ENCODE measurements at regions not wholly inside any gene's neighbourhood (a gene's known extent, or its start where the extent isn't known, plus 50 kb on each side); places are given as distances from the start of the nearest gene placed in this dataset.
A peak's percentile ranks its signal among the peaks of the same experiment; 100 is the strongest.

DNA sequence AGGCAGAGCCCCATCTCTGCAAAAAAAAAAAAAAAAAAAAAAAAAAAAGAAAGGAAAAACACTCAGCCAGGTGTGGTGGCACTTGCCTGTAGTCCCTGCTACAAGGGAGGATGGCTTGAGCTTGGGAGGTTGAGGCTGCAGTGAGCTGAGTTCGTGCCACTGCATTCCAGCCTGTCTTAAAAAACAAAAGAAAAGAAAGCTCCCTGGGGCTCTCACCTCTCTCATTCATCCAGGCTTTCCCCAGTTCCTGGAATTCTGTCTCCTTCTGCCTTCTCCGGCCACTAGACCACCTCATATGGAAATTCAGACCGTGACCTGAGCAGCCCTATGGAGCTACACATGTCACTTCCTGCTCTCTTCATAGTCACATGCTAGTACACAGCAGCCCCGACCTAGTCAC is 101.1 kb upstream of the TAB2 start:
- DNase-seq (ENCODE audit: low spot score): no peak

DNA sequence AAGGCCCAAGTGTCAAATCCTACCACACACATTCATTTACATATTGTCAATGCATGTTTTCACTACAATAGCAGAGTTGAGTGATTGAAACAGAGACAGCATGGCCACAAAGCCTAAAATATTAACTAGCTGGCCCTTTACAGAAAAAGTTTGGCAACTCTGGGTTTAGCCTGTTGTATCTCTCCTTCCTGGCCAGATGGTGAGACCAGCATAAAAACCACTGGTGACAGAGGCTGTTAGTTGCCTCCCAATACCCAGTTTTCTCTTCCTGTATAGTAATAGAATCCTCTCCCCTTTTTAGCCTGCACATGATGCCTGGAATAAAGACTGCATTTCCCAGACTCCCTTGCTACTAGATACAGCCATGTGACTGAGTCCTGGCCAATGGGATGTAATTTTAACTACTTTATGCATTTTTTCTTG is 100.0 kb upstream of the TAB2 start:
- DNase-seq (ENCODE audit: low spot score): no peak

DNA sequence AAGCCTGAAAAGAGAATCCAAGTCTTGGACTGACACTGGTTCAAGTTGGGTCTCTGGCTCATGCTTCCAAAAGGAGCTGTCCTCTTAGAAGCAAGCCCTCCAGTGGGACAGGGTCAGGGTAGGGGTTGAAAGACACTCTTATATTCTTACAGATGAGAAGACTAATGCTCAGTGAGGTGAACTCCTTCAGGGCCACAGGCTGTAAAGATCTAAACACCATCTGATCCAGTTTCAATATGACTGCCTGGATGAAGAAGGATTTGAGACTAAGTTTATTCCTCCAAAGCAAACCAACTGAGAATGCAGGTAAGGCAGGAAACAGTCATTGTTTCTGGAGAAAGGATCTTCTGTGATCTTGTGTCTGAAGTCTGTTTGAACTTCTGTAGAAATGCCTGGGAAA is 99.0 kb upstream of the TAB2 start:
- no peak for DNase-seq (ENCODE audit: low spot score)

DNA sequence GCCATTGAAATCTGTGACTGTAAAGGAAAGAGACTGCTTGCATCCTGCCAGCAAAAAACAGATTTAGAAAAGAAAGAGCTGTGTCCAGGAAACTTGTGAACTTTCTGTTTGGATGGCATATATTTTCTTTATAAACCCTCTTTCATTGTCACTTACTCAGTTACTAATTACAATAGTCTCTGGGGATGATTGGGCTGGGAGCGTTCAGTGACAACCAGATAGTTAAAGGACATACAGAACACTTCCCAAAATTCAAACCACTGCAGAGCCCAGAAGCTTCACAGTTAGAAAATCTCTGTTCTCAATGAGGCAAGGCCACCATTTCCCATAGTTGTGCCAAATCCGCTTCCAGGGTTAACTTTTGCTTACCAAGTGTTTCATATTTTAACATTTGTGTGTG is 98.6 kb upstream of the TAB2 start:
- no peak for DNase-seq (ENCODE audit: low spot score)

DNA sequence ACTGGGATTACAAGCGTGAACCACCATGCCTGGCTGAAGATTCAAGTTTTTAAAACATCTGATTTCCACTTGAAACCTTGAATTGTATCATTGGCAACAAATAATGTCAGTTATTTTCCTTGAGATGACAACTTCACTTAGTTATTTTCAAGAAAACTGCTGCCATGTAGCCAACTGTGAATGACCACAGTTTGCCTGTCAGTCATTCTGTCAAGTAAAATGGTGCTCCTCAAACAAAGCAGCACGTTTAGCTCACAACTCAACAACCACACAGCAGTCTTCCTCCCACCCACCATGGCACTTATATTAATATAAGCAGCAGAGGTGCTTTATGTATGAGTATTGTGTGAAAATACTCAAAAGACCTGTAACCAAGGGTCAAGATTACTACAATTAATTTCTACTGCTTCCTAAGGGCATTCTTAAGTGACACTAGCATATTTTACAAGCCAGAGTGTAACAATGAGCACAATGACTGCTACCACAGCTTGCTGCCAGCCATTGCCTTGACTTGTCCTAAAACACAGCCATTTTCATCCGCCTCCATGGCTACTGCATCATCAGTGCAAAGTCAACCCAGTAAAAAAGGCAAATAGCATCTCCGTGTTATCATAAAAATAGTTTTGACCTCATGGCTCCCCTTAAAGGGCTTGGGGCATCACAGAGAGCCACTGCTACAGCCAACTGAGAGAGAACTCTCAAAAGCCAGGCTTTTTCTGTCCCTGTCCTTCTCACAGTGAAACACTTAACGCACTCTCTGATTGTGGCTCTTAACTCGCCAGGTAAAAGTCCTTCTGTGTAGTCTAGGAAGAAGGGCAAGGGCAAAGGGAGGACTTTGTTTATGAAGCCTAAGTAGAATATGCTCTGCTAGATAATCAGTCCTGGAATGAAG is 96.4 kb upstream of the TAB2 start:
- no peak for DNase-seq (ENCODE audit: low spot score)

DNA sequence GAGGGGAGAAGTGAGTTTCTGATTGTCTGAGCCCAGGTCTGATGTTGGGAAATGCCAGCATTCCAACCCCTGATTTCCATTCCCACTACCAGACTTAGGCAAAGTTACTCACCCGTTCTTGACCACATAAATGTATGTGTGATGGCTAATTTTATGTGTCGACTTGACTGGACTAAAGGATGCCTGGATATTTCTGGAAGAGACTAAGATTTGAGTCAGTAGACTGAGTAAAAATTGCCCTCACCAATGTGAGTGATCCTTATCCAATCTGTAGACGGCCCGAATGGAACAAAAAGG is 95.8 kb upstream of the TAB2 start:
- DNase-seq (ENCODE audit: low spot score): no peak

DNA sequence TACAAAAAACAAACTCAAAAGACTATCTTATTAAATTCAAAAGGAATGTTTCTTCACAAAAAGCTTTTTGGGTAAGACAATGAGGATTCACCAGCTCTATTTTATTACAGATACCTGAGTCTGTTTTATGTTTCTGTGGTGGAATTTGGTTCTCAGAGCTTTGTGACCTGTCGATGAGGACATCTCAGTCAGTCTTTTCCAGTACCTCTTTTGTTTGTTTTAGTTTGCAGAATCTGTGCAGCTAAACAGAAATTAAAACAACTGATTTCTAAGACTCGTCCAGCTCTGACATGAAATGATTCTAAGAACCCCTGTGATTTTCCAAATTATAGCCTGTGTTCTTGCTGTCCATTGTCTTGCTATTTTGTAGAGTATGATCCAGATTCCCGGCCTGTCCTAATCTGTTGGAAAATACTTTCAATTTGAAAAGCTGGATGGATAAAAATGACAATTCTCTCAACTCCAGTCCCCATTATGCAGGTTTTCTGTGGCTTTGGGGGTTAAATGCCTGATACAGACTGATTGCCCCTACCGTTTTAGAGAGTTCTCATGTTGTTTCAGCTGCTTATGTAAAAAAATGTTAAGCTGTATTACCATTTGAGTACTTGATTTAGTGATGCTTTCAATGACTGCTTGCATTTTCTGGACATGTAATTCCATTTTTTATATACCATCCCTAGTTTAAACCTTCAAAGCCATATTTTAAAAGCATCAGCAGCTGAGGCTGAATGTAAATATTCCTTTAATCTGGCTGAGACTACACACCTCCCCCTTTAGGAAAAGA is 94.2 kb upstream of the TAB2 start:
- no peak for DNase-seq (ENCODE audit: low spot score)

DNA sequence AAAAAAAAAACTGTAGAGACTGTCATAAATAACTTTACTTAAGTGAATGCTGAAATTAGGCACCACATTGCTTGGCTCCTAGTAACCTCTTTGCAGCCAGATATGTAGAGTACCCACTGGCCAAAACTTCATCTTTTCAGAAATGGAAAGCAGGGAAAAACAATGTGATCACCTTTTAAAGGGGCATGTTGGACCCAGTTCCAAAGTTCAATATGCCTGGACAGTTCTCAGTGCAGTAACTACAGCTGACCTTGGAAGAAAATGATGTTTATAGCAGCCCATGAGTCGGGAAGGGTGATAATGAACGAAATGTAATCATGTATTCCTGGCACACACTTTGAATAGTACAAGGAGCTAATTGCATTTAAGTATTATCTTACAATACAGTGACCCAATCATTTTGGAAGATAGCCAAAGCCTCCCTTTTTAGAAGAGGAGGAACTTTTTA is 93.6 kb upstream of the TAB2 start:
- no peak for DNase-seq (ENCODE audit: low spot score)

DNA sequence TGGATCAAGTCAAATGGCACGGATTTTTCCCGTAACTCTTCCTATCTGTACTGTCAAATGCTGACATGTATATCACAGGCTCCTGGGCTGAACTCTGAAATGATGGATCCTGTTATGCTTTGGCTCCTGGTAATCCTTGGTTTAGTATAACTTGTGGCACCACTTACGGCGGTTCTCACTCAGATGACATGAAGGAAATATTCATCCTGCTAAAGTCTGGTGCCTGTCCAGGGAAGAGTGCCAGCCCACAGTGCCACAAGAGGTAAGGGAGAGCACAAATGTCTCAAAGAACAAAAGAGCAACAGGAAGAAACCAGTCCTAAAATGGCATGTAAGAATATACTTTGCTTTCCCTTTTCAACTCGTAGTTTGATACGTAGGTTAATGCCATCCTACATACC is 93.1 kb upstream of the TAB2 start:
- no peak for DNase-seq (ENCODE audit: low spot score)

DNA sequence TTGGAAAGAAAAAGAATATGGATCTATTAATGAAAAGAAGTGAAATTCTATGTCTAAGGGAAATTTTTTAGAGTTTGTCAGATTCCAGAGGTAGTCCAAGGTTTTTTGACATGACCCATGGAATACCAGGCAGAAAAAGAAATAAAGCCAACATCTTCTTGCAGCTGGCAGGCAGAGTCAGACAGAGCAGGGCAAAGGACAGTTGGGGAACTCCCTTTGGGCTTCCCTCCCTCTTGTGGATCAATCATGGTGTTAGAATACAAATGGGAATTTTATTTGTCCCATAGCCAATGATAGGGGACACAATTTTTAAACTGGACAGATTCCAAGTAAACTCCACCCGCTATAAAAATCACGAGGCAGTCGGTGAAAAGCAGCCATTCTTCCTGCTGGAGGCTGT is 92.1 kb upstream of the TAB2 start:
- no peak for DNase-seq (ENCODE audit: low spot score)

DNA sequence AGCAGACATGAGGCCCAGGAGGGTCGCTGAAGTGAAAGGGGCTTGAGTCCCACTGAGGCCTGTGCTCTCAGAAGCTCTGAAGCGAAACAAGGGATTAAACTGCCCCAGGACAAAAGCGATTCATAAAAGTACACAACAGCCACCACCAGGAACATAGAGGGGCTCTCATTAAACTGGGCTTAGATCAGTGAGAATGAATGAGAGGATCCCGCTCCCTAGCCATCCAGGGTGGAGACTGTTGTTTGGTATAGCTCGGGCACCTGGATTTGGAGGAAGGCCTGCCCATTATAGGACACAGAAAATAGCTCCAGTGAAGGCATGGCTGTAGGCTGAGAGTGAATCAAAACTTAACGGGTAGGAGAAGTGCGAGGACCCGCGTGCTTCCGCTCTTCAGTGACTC is 91.6 kb upstream of the TAB2 start:
- DNase-seq (ENCODE audit: low spot score): no peak

DNA sequence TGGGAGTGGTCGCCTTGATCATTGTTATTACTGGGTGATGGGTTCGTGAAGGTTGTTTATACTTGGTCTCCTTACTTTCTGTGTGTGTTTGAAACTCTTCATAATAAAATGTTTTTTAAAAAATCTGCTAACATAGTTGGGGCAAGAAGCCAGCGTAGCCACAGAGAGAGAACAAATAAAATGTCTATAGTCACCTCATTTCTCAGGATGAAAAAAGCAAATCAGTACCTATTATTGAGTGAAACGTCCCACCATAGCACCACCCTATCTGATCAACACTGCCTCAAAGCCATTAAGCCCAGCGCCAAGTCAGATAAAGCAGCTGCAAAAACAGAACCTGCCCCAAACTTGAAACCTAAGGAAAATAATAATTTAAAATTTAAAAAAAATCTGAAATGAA is 89.7 kb upstream of the TAB2 start:
- DNase-seq (ENCODE audit: low spot score): no peak

DNA sequence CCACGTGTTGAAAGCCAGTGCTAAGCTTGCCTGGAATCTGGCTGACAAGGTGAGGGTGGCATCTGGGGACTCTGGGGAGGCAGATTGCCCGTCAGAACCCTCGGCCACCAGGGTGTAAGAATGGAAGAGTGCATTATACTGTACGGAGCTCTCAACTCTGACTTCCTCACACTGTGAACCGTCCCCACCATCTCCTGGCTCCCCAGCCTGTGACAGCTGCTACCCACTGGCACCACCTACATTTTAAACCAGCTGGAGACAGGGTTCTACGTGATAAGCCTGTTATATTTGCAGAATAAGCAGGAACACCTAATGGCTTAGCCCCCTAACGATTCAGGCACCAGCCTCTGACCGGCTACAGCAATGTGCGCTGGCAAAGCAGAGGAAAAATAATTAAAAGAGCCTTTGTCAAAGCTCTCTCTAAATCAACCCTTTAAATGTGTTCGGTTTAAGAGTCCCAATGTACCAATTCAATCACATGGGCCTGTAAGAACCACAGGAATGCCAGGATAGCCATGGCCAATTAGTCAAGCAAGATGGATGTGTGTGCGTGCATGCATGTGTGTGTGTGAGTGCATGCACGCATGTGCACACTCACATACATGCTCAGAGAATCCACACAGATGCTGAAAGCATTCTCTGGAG is 89.1 kb upstream of the TAB2 start:
- DNase-seq (ENCODE audit: low spot score): no peak

DNA sequence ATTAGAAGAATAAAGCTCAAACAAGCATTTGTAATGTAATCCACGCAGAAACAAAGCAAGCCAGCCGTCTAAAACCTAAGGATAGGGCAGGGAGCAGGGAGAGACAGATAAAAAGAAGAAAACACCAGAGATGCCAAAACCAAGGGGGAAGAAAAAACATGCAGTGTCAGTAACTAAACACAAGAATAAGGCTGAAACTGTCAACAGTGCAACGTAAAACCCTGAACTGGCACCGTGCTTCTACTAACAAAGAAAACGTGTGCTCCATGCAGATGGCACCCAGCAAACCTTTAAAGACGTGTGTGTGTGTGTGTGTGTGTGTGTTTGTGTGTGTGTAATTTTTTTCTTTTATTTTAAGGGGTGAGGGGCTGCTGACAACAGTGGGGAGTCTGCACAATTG is 88.4 kb upstream of the TAB2 start:
- no peak for DNase-seq (ENCODE audit: low spot score)

DNA sequence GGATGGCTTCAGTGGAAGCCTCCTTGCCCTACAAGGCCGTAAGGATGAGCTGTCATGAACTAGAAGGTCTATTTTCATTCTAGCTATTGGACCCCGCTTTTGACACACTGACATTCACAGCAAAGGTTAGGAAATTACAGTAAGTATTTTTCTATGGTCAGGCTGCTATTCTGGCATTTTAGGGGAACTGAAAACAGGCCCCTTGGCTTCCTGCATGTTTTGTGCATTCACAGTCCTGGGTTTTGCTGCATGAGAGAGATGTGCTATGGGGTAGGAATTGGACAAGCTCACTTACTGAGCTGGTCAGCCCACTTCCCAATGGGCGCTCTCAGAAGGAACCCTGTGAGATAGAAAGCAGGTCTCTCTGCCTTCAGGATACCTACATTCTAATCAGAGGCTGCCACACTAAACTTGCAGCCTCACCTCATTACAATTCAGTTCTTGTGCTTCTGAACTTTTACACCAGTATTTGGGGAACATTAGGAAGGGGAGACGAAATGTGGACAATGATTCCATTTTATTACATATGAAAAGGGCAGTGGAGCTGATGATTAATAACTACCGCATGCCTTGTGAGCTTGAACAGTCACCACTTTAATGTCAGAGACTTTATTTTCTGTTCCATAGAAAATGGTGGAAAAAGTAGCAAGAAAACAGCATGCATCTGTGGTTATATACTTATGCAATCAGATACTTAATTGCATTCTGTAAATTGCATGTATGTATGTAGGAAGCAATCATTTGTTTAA is 86.6 kb upstream of the TAB2 start:
- DNase-seq (ENCODE audit: low spot score): no peak

DNA sequence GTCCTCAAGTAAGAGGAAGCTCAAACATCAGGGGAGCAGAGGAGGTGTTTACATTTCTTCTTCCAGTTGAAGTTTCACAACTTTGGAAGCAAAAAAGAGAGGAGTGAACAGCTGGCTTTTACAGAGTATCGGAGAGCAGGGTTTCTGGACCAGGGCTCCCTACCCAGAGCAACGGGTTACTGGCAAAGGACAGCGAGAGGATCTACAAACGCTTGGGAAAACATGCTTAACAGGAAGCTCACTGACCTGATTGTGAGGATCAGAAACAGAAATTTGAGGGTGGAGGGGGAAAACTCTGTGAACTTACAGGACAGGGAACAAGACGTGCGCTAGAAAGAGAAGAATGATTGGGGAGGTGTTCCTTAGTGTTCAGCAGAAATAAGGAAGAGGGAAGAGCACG is 85.7 kb upstream of the TAB2 start:
- no peak for DNase-seq (ENCODE audit: low spot score)

DNA sequence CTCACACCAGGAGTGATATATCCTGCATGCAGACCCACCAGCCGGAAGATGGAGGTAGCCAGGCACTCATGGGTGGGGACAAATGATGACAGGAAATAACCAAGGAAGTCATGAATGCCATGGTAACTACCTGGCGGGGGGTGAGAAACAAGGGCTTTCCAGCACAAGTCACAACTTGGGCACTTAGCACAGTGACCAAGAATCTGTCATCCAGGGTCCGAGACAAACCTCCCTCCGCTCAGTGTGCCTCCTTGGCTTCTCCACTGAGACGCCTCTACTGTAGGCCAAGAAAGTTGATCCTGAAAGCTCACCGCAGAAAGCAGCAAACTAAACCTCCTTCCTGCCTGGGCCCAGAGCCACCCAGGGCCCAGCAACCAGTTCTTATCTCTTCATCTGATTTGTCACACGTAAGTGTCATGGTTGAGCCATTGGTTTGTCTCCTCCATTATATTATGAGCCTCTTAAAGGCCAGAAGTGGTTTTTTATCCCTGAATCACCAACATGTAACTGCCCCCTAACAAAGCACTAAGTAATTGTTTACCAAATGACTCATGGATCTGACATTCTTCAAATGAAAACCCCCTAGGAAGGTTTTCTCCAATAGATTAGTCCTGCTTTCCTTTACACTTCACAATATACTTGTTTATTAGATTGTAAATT is 84.3 kb upstream of the TAB2 start:
- peak; percentile 96 for DNase-seq (ENCODE audit: low spot score)

DNA sequence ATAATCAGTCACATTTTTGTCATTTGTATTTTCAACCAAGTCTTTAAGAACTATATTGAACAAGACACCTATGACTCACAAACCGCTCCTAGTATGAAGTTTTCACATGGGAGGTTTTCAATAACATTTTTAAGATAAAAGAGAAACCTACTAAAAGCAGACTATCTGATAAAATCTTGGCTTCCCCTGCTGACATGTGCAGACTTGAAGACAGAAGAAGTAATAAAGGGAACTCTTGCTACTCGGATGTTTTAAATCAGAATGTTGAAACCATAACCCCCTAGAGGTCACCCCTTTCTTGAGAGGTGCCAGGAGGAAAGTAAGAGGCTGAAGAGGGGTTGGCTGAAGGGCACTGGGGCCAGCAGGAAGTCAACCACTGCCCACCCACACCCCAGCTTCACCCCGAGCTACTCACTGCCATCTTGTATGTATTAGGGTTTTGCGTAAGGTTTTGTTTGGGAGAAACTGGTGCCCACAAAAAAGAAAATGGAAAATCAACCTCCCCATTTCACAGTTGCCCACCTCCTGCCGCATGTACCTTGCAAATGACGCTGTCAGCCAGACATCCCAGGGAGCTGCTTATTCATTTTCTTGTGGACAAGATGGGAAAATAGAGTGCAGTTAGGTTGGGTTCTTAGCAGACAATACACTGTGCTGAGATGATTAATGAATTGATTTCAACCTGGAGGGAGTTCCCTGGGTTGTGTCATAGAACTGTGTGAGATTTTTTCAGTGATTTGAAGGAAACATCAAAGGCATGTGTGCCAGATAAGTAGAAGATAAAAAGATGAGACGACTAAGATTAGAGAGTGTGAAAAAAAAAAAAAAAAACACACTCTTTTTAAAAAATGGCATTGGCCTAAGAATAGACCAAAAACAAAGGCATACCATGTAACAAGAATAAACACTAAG is 83.2 kb upstream of the TAB2 start:
- peak; percentile 22 for DNase-seq (ENCODE audit: low spot score)

DNA sequence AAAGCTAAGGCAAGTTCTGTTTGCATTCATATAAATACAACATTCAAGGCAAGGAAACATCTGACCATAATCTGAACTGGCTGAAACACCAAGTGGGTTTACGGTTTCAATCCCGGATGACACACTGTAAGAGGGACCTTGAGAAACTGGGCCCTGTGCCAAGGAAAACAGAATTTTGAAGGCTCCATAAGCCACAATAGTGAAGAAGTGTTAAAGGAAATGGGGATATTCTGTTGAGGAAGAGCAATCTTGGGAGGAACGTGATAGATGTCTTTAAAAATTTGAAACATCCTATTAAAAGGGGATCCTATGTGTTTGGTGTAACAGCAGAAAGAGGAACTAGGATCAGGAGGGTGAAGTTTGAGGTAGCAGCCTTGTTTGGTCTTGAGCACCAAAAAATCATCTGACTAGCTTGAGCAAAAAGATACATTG is 82.4 kb upstream of the TAB2 start:
- DNase-seq (ENCODE audit: low spot score): peak; percentile 79

DNA sequence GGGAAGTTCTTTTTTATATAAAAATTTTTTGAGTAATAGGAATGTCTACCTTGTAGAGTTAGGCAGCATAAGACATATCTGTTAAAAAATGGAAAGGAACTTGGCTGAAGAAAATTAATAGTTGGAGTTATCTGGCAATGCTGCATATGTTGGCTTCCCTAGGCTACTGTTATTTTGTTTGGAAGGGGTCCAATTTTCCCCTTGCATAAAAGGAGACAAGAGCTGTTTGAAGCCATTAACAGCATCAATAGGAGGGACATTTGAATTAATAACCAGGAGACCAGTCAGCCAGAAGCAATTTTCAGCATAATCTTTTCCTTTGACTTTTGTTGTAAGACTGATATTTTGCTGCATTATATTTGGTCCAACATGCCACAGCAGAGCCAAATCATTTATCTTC is 80.9 kb upstream of the TAB2 start:
- DNase-seq (ENCODE audit: low spot score): no peak

DNA sequence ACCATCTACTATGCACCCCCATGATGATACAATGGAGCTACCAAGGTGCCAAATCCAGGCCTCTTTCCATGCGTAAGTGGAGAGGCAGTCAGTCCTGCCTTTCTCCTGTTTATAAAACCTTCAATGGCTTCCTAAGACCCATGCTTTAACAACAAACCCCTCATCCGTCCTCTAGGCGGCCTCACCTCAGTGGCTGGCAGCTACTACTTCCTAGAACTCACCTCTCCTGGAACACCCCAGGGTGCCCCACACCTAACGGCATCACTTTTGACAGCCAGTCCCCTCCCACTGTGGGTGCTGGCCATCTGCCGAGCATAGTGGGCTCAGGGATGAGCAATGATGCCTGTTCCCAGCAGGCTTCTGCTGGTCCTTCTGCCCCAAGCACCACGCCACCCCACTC is 80.0 kb upstream of the TAB2 start:
- no peak for DNase-seq (ENCODE audit: low spot score)
